ENCODE measurements at regions not wholly inside any gene's neighbourhood (a gene's known extent, or its start where the extent isn't known, plus 50 kb on each side); places are given as distances from the start of the nearest gene placed in this dataset.
A peak's percentile ranks its signal among the peaks of the same experiment; 100 is the strongest.

- Histone ChIP-seq H3K4me3 (no peak overlapping the region), H3K27me3 (peaks cover 4% of the 10 kb centered on the region), H3K9me3 (no peaks in the 10 kb centered on the region), H3K27ac (no peak overlapping the region), H3K36me3 (no peaks in the 10 kb centered on the region), H3K4me1 (peaks cover 0 to 10% (median 3%) of the 10 kb centered on the region in 4 donors)
- TF ChIP-seq POLR2AphosphoS5 (IDR thresholded peaks at IDR 0.05) (no peak), CTCF (IDR thresholded peaks at IDR 0.05) (no peak), POLR2A (IDR thresholded peaks at IDR 0.05) (no peak), EP300 (IDR thresholded peaks at IDR 0.05; ENCODE audit: low read depth) (no peak)
- 86 to 87% methylated on average over 1 of the region's 1 CpG for WGBS, 2 donors (ENCODE audit: low coverage in 1 of 2)
- no peak for DNase-seq
- intact Hi-C loops (cut with DNase I; ENCODE audit: low total_unique reads) = no loop called here
- in situ Hi-C loops (cut with MboI; ENCODE audit: low pct_ligation_motif_present in 1 of 4, low pct_unique_long_range_greater_than_20kb in 1 of 4, low sequenced_read_pairs in 3 of 4) = no loop called here
These were observed 142.7 kb downstream of the ACKR3 start for GRCh38 chr2:236712304-236712703.

GRCh38 chr2:236712961-236713673 is 143.5 kb downstream of the ACKR3 start:
- WGBS, 2 donors (ENCODE audit: low coverage in 1 of 2) = 74 to 80% methylated on average over 1 to 8 of the region's 8 CpGs
- Histone ChIP-seq H3K27me3 (peaks cover 4% of the 10 kb centered on the region), H3K4me1 (peaks cover 0 to 10% (median 3%) of the 10 kb centered on the region in 4 donors), H3K27ac (no peak overlapping the region), H3K4me3 (no peak overlapping the region), H3K9me3 (no peaks in the 10 kb centered on the region), H3K36me3 (no peaks in the 10 kb centered on the region)
- intact Hi-C loops (cut with DNase I; ENCODE audit: low total_unique reads) (no loop called here), in situ Hi-C loops (cut with MboI; ENCODE audit: low pct_ligation_motif_present in 1 of 4, low pct_unique_long_range_greater_than_20kb in 1 of 4, low sequenced_read_pairs in 3 of 4) (no loop called here)
- TF ChIP-seq POLR2A (IDR thresholded peaks at IDR 0.05) = no peak
- no peak for TF ChIP-seq EP300 (IDR thresholded peaks at IDR 0.05; ENCODE audit: low read depth)
- no peak for TF ChIP-seq POLR2AphosphoS5 (IDR thresholded peaks at IDR 0.05)
- no peak for TF ChIP-seq CTCF (IDR thresholded peaks at IDR 0.05)
- DNase-seq = no peak

DNA sequence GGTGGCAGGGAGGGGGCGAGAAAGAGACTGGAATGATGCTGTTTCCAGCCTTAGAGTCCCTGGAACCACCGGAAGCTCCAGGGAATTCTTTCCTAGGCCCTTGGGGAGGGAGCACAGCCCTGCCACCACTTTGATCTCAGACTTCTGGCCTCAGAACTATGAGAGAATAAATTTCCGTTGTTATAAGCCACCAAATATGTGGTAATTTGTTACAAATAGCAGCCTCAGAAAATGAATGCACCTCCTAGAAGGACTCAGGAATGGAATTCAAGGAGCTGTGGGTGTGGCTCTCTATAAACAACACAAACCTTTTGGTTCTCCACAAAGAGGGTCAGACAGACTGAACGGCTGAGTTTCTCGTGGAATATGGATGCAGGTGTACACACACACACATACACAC is 144.5 kb downstream of the ACKR3 start:
- 61% methylated on average over 5 of the region's 5 CpGs; no CpG with 5 or more reads in 1 of the 2 donors for WGBS, 2 donors (ENCODE audit: low coverage in 1 of 2)
- no peak for DNase-seq
- H3K27ac ChIP-seq = no peak overlapping the region
- H3K27me3 ChIP-seq = peaks cover 4% of the 10 kb centered on the region
- intact Hi-C loops (cut with DNase I; ENCODE audit: low total_unique reads) = no loop called here
- peaks cover 0 to 10% (median 3%) of the 10 kb centered on the region in 4 donors for H3K4me1 ChIP-seq
- H3K36me3 ChIP-seq = no peaks in the 10 kb centered on the region
- H3K9me3 ChIP-seq = no peaks in the 10 kb centered on the region
- in situ Hi-C loops (cut with MboI; ENCODE audit: low pct_ligation_motif_present in 1 of 4, low pct_unique_long_range_greater_than_20kb in 1 of 4, low sequenced_read_pairs in 3 of 4) = no loop called here
- H3K4me3 ChIP-seq = no peak overlapping the region
- TF ChIP-seq EP300 (IDR thresholded peaks at IDR 0.05; ENCODE audit: low read depth) = no peak
- no peak for TF ChIP-seq POLR2AphosphoS5 (IDR thresholded peaks at IDR 0.05)
- no peak for TF ChIP-seq CTCF (IDR thresholded peaks at IDR 0.05)
- no peak for TF ChIP-seq POLR2A (IDR thresholded peaks at IDR 0.05)

- peaks cover 0 to 10% (median 3%) of the 10 kb centered on the region in 4 donors for H3K4me1 ChIP-seq
- peak overlapping the region in 1 of 4 donors; percentile 12 for H3K27ac ChIP-seq
- TF ChIP-seq POLR2AphosphoS5 (IDR thresholded peaks at IDR 0.05) = no peak
- TF ChIP-seq POLR2A (IDR thresholded peaks at IDR 0.05) = no peak
- no peak for TF ChIP-seq EP300 (IDR thresholded peaks at IDR 0.05; ENCODE audit: low read depth)
- TF ChIP-seq CTCF (IDR thresholded peaks at IDR 0.05) = no peak
- no peaks in the 10 kb centered on the region for H3K9me3 ChIP-seq
- H3K27me3 ChIP-seq = peaks cover 4% of the 10 kb centered on the region
- DNase-seq = no peak
- WGBS, 2 donors (ENCODE audit: low coverage in 1 of 2) = 52% methylated on average over 10 of the region's 10 CpGs; no CpG with 5 or more reads in 1 of the 2 donors
- no peaks in the 10 kb centered on the region for H3K36me3 ChIP-seq
- intact Hi-C loops (cut with DNase I; ENCODE audit: low total_unique reads) (no loop called here), in situ Hi-C loops (cut with MboI; ENCODE audit: low pct_ligation_motif_present in 1 of 4, low pct_unique_long_range_greater_than_20kb in 1 of 4, low sequenced_read_pairs in 3 of 4) (no loop called here)
- H3K4me3 ChIP-seq = no peak overlapping the region
These were observed 145.5 kb downstream of the ACKR3 start for GRCh38 chr2:236715077-236715476.
